ENCODE measurements at regions not wholly inside any gene's neighbourhood (a gene's known extent, or its start where the extent isn't known, plus 50 kb on each side); places are given as distances from the start of the nearest gene placed in this dataset.
"Not testable (repeated sequence)": the region's sequence is repeated elsewhere in the genome, so short reads cannot be mapped to it uniquely, and the experiment has no call there.

- ChIA-PET CTCF (no interaction called here), POLR2A (no interaction called here)
- DNase-seq, result no peak
- Mint-ChIP-seq H3K4me1 (ENCODE audit: low read depth, unreplicated experiment) (peaks cover under 1% of the 10 kb centered on the region), H3K36me3 (ENCODE audit: insufficient read depth, unreplicated experiment) (no peaks in the 10 kb centered on the region), H3K27ac (ENCODE audit: unreplicated experiment) (no peak overlapping the region), H3K9me3 (ENCODE audit: unreplicated experiment) (no peaks in the 10 kb centered on the region), H3K4me3 (ENCODE audit: unreplicated experiment) (no peak overlapping the region), H3K27me3 (ENCODE audit: insufficient read depth, unreplicated experiment) (peaks cover 3% of the 10 kb centered on the region)
- H3K4me3 ChIP-seq (ENCODE audit: low read depth, low read length), result no peak overlapping the region
- H3K36me3 ChIP-seq (ENCODE audit: control insufficient read depth, insufficient read depth, low read length), result no peaks in the 10 kb centered on the region
- no peaks in the 10 kb centered on the region for H3K9me3 ChIP-seq
- peaks cover 11% of the 10 kb centered on the region for H3K4me1 ChIP-seq
- H3K27me3 ChIP-seq (replicated peaks; ENCODE audit: control insufficient read depth, insufficient read depth, low read length), result 0 out of 2 replicates have a peak, but pooled peaks cover 1% of the 10 kb centered on the region
- no TSS peak for BruUV-seq (replicated peaks)
- no peak for TF ChIP-seq CTCF (IDR thresholded peaks at IDR 0.05; ENCODE audit: insufficient read depth in 1 of 2, low read depth in 1 of 2, low read length in 1 of 2, severe bottlenecking in 1 of 2, unreplicated experiment in 1 of 2)
- intact Hi-C loops (cut with micrococcal nuclease; ENCODE audit: unreplicated experiment), result no loop called here
These were observed 68.8 kb upstream of the CHD6 start for GRCh38 chr20:41686961-41687360.

- BruUV-seq (replicated peaks); H3K27me3 Mint-ChIP-seq (ENCODE audit: insufficient read depth, unreplicated experiment); H3K4me1 ChIP-seq; H3K36me3 Mint-ChIP-seq (ENCODE audit: insufficient read depth, unreplicated experiment); intact Hi-C loops (cut with micrococcal nuclease; ENCODE audit: unreplicated experiment); H3K9me3 ChIP-seq; H3K27me3 ChIP-seq (replicated peaks; ENCODE audit: control insufficient read depth, insufficient read depth, low read length); H3K9me3 Mint-ChIP-seq (ENCODE audit: unreplicated experiment); POLR2A ChIA-PET; H3K4me3 Mint-ChIP-seq (ENCODE audit: unreplicated experiment); H3K36me3 ChIP-seq (ENCODE audit: control insufficient read depth, insufficient read depth, low read length); H3K27ac Mint-ChIP-seq (ENCODE audit: unreplicated experiment); DNase-seq; CTCF ChIA-PET; H3K4me3 ChIP-seq (ENCODE audit: low read depth, low read length); H3K4me1 Mint-ChIP-seq (ENCODE audit: low read depth, unreplicated experiment): not testable (repeated sequence)
These were observed 67.0 kb upstream of the CHD6 start for GRCh38 chr20:41685145-41685544.

- H3K4me3 Mint-ChIP-seq (ENCODE audit: unreplicated experiment), result no peak overlapping the region
- ChIA-PET CTCF (no interaction called here), POLR2A (no interaction called here)
These were observed 60.6 kb upstream of the CHD6 start for GRCh38 chr20:41678799-41679198.

More at GRCh38 chr20:41678799-41679198, 60.6 kb upstream of the CHD6 start:
- Histone ChIP-seq H3K4me1 (no peaks in the 10 kb centered on the region), H3K27me3 (replicated peaks; ENCODE audit: control insufficient read depth, insufficient read depth, low read length) (no peaks in the 10 kb centered on the region), H3K4me3 (ENCODE audit: low read depth, low read length) (no peak overlapping the region), H3K9me3 (no peaks in the 10 kb centered on the region), H3K36me3 (ENCODE audit: control insufficient read depth, insufficient read depth, low read length) (no peaks in the 10 kb centered on the region)
- BruUV-seq (replicated peaks), result no TSS peak
- no peak overlapping the region for H3K27ac Mint-ChIP-seq (ENCODE audit: unreplicated experiment)
- no peak for TF ChIP-seq CTCF (IDR thresholded peaks at IDR 0.05; ENCODE audit: insufficient read depth in 1 of 2, low read depth in 1 of 2, low read length in 1 of 2, severe bottlenecking in 1 of 2, unreplicated experiment in 1 of 2)
- no peaks in the 10 kb centered on the region for H3K9me3 Mint-ChIP-seq (ENCODE audit: unreplicated experiment)
- intact Hi-C loops (cut with micrococcal nuclease; ENCODE audit: unreplicated experiment), result no loop called here
- no peak for DNase-seq
- H3K4me1 Mint-ChIP-seq (ENCODE audit: low read depth, unreplicated experiment), result no peaks in the 10 kb centered on the region
- H3K36me3 Mint-ChIP-seq (ENCODE audit: insufficient read depth, unreplicated experiment), result no peaks in the 10 kb centered on the region
- peaks cover 10% of the 10 kb centered on the region for H3K27me3 Mint-ChIP-seq (ENCODE audit: insufficient read depth, unreplicated experiment)

All from Caco-2 (cell line).